ENCODE measurements at regions not wholly inside any gene's neighbourhood (a gene's known extent, or its start where the extent isn't known, plus 50 kb on each side); places are given as distances from the start of the nearest gene placed in this dataset.

DNA sequence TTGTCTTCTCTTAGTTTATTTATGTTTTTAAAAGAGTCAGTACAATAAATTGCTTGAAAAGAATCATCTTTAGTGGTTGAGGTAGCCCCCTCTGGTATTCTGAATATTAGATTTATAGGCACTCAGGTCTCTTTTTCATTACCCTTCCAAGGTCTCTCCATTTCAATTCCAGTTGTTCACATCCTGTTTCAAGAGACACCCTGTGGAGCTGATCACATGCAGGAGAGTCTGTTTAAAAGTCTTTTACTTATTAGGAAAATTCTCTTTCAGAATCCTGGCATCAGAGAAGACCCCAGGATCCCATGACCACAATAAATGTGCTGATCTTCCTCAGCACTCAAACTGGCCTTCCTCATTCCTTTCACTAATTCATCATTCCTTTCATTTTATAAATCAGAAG is 195.7 kb downstream of the ZIC4 start:
- TF ChIP-seq, protein P1, sequence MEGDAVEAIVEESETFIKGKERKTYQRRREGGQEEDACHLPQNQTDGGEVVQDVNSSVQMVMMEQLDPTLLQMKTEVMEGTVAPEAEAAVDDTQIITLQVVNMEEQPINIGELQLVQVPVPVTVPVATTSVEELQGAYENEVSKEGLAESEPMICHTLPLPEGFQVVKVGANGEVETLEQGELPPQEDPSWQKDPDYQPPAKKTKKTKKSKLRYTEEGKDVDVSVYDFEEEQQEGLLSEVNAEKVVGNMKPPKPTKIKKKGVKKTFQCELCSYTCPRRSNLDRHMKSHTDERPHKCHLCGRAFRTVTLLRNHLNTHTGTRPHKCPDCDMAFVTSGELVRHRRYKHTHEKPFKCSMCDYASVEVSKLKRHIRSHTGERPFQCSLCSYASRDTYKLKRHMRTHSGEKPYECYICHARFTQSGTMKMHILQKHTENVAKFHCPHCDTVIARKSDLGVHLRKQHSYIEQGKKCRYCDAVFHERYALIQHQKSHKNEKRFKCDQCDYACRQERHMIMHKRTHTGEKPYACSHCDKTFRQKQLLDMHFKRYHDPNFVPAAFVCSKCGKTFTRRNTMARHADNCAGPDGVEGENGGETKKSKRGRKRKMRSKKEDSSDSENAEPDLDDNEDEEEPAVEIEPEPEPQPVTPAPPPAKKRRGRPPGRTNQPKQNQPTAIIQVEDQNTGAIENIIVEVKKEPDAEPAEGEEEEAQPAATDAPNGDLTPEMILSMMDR (IDR thresholded peaks at IDR 0.05; ENCODE audit: low read depth, low read length) = no peak
- no peak overlapping the region for H3K4me3 ChIP-seq (ENCODE audit: low read depth, low read length)
- DNase-seq = no peak
- H3K27me3 ChIP-seq (ENCODE audit: insufficient read depth, low read depth, severe bottlenecking) = no peaks in the 10 kb centered on the region
- H3K9me3 ChIP-seq (ENCODE audit: severe bottlenecking) = no peaks in the 10 kb centered on the region
- H3K36me3 ChIP-seq = no peaks in the 10 kb centered on the region
- no peak overlapping the region for H3K27ac ChIP-seq

DNA sequence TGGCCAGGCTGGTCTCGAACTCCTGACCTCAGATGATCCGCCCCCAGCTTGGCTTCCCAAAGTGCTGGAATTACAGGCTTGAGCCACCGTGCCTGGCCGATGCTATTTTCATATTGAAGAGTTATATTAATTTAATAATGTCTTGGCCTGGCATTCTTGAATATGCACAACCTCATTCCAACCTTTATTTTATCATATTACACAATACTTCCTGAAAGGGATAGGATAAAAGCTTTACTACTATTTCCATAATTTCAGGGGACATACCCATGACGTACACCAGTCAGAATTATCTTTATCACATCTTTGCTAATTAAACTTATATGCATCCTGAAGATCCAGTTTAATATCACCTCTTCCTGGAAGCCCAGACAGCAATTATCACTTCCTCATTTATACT is 205.3 kb downstream of the ZIC4 start:
- Histone ChIP-seq H3K9me3 (ENCODE audit: severe bottlenecking) (no peaks in the 10 kb centered on the region), H3K27me3 (ENCODE audit: insufficient read depth, low read depth, severe bottlenecking) (no peaks in the 10 kb centered on the region), H3K4me3 (ENCODE audit: low read depth, low read length) (no peak overlapping the region), H3K36me3 (no peaks in the 10 kb centered on the region), H3K27ac (no peak overlapping the region)
- no peak for DNase-seq
- TF ChIP-seq, protein P1 (IDR thresholded peaks at IDR 0.05; ENCODE audit: low read depth, low read length) = no peak

DNA sequence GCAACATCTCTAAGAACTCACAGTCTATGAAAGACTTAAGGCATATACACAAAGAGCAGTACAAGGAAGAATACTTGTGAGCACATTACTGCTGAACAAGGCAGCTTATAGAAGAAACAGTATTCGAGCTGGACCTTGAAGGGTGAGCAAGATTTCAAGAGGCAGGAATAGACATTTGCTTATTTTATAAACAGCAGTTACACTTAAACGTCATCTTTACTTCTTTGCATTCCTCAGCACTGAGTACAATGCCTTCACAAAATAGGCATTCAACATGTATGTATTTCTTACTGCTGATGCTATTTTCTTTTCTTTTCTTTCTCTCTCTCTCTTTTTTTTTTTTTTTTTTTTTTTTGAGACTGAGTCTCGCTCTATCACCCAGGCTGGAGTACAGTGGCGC is 205.8 kb downstream of the ZIC4 start:
- TF ChIP-seq, protein P1 (IDR thresholded peaks at IDR 0.05; ENCODE audit: low read depth, low read length) = no peak
- Histone ChIP-seq H3K36me3 (no peaks in the 10 kb centered on the region), H3K4me3 (ENCODE audit: low read depth, low read length) (no peak overlapping the region), H3K9me3 (ENCODE audit: severe bottlenecking) (no peaks in the 10 kb centered on the region), H3K27me3 (ENCODE audit: insufficient read depth, low read depth, severe bottlenecking) (no peaks in the 10 kb centered on the region), H3K27ac (no peak overlapping the region)
- DNase-seq = no peak

DNA sequence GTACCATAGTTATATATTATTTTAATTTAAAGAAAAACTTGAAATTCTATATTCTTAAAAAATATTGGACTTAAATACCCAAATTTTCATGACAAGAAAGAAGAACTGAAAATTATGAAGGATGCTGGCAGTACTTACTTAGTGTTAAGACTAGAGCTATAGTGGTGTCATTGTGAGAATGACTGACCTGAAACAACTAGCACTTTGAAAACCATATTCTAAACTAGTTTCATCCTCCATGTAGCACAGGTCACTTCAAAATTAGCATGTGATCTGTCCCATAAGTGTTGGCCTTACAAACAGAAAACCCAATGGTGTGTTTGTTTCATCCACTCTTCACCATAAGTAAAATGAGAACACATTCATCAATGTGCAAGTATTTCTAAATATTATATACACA is 208.6 kb downstream of the ZIC4 start:
- Histone ChIP-seq H3K36me3 (no peaks in the 10 kb centered on the region), H3K9me3 (ENCODE audit: severe bottlenecking) (no peaks in the 10 kb centered on the region), H3K27me3 (ENCODE audit: insufficient read depth, low read depth, severe bottlenecking) (no peaks in the 10 kb centered on the region), H3K4me3 (ENCODE audit: low read depth, low read length) (no peak overlapping the region), H3K27ac (no peak overlapping the region)
- DNase-seq = no peak
- TF ChIP-seq, protein P1 (IDR thresholded peaks at IDR 0.05; ENCODE audit: low read depth, low read length) = no peak

DNA sequence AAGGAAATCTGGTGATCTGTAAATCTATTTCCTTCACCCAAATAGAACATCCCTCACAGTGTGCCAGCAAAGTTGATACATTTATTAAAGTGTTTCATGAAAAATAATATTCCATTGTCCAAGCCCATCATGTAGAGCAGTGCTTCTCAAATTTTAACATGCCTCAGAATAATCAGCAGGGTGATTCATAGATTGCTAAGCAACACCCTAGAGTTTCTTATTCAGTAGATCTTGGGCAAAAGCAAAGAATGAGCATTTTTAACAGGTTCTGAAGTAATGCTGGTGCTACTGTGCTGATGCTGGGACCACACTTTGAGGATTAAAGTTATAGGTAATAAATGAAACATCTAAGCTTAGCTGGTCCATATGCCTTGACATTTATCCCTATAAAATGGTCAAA is 210.5 kb downstream of the ZIC4 start:
- no peak for DNase-seq
- Histone ChIP-seq H3K36me3 (no peaks in the 10 kb centered on the region), H3K4me3 (ENCODE audit: low read depth, low read length) (no peak overlapping the region), H3K27me3 (ENCODE audit: insufficient read depth, low read depth, severe bottlenecking) (no peaks in the 10 kb centered on the region), H3K9me3 (ENCODE audit: severe bottlenecking) (no peaks in the 10 kb centered on the region), H3K27ac (no peak overlapping the region)
- TF ChIP-seq, protein P1 (IDR thresholded peaks at IDR 0.05; ENCODE audit: low read depth, low read length) = no peak

DNA sequence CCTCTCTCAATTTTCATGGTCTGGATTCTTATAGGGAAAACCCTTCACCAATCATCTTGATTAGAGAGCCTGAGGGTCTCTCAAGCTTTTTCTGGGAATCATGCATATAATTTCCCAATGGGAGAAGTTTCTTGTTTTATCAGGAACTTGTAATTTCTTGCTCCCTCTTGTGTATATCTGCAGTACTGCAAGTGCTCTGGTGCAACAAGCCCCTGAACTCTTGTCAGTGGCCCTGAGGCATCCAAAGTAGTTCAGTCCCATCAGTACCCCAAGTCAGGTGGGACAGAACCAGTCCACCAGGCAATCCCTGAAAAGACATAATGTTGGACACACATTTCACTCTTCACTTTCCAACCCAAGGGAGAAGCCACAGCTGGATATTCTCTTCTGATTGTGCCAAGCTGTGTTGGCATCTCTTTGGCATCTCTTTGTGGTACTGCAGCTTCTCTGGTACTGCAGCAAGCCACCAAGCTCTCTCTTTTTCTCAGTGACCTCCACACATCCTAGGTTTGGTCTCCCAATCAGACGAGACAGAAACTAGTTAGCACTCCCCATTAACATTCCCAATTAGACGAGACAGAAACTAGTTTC is 214.5 kb downstream of the ZIC4 start:
- TF ChIP-seq, protein P1 (IDR thresholded peaks at IDR 0.05; ENCODE audit: low read depth, low read length) = peak; percentile 65
- peak; percentile 37 for DNase-seq
- Histone ChIP-seq H3K36me3 (no peaks in the 10 kb centered on the region), H3K27ac (no peak overlapping the region), H3K27me3 (ENCODE audit: insufficient read depth, low read depth, severe bottlenecking) (no peaks in the 10 kb centered on the region), H3K9me3 (ENCODE audit: severe bottlenecking) (no peaks in the 10 kb centered on the region), H3K4me3 (ENCODE audit: low read depth, low read length) (no peak overlapping the region)
